Activated T-cell treated with anti-CD3 and anti-CD28 coated beads for 4 hours (primary cell): ENCODE measurements at regions not wholly inside any gene's neighbourhood (a gene's known extent, or its start where the extent isn't known, plus 50 kb on each side); places are given as distances from the start of the nearest gene placed in this dataset.

Experiments used
- DNase-seq: peaks from one replicate; pipeline ENCODE4 v3.0.0-alpha.2; 2020

DNA sequence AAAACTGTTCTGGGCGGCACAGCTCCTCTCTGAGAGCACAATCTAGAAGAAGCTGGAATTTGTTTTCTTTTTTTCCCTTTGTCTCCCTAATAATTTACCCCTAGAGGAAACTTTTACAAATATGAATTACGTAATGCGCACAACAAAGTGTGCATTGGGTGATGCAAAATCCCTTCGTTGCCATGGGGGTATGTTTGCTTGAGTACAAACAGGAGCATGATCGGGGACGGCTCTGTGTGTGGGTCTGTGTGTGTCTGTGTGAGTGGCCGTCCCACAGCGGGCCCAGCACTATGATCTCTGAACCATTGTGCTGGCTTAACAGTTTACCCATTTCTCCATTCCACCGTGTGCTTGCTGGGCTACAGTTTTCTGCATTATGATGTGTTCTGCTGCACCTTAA is 278.2 kb downstream of the CDC5L start:
- DNase-seq = no peak

GRCh38 chr6:44666324-44666723 is 278.8 kb downstream of the CDC5L start:
- no peak for DNase-seq

- DNase-seq = no peak
These were observed 279.7 kb downstream of the CDC5L start for GRCh38 chr6:44667226-44667625.

- DNase-seq = peak; percentile 10
These were observed 280.3 kb downstream of the CDC5L start for GRCh38 chr6:44667668-44668390.

- no peak for DNase-seq
These were observed 281.0 kb downstream of the CDC5L start for GRCh38 chr6:44668391-44668930.

DNA sequence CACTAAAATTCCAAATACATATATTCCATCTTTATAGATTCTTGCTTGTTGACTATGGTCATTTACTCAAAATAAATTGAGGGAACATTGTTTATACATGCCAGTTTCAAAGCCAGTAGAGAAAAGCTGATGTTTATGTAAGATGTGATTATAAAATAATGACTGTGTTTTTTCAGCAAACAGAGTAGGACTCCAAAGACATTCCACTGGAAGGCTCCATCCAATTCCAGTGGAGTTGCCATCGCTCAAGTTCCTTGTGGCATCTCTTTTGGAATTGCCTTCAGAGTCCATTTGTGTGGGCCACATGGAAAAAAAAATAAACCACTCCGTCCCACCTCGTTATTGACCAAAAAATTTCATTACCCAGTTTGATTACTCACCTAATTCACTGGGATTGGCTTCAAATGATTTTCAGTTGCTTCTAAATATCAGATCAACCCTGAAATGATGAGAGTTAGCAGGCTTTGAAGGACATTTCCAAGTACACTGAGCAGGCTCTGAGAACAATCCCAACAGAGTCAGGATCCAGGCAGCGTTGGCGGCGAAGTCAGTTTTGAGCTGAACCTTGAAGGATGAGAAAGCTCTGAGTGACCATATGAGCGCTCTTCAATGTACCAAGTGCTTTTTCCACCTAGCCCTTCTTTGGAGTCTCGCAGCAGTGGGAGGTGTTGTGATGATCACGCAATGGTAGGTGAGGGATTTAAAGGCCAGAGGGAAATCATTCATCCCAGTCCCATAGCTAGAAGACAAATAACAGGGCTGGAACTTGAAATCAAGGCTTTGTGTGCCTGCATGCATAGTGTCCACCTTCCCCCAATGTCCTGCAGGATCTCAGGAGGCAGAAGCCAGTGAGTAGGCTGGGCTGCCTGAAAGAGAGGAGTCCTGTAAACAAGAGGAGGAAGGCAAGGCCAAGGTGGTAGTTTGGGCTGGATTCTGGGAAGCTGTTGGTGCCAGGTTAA is 281.7 kb downstream of the CDC5L start:
- no peak for DNase-seq

GRCh38 chr6:44670146-44670545 is 282.6 kb downstream of the CDC5L start:
- no peak for DNase-seq

- no peak for DNase-seq
These were observed 283.8 kb downstream of the CDC5L start for GRCh38 chr6:44671333-44671732.

DNA sequence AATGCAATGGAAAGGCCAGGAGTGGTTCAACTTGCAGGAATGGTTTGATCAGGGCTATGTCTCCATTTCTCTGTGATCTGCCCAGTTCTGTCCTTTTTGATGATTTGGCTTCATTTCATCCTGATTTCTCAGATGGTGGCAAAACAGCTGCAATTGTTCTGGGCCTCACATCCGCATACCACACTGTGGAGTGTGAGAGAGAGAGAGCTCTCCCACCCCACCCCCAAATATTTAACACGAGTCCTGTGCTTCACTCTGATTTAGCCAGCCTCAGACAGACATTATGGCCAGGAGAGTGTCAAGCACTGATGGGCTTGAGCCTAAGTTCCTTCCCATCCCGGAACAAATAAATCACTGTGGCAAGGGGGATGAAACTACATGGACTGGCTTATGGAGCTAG is 284.6 kb downstream of the CDC5L start:
- DNase-seq = no peak

DNA sequence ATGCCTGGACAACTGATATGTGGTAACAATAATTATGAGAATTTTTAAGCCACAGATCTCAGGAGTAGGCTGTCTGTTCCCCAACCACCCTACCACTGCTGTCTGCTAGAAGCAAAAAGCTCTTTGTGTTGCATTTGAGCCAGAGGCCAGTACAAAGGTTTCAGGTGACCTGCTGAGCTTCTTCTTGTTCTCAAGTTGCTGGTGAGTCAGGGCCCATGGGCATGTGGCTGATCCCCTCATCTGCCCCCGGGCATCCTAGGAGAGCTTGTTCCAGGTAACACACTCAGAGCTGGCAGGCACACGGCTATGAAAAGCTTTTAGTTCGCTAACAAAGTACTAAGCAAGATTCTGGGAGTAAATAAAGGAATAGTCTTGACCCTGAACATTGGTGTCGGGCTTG is 285.3 kb downstream of the CDC5L start:
- no peak for DNase-seq

DNA sequence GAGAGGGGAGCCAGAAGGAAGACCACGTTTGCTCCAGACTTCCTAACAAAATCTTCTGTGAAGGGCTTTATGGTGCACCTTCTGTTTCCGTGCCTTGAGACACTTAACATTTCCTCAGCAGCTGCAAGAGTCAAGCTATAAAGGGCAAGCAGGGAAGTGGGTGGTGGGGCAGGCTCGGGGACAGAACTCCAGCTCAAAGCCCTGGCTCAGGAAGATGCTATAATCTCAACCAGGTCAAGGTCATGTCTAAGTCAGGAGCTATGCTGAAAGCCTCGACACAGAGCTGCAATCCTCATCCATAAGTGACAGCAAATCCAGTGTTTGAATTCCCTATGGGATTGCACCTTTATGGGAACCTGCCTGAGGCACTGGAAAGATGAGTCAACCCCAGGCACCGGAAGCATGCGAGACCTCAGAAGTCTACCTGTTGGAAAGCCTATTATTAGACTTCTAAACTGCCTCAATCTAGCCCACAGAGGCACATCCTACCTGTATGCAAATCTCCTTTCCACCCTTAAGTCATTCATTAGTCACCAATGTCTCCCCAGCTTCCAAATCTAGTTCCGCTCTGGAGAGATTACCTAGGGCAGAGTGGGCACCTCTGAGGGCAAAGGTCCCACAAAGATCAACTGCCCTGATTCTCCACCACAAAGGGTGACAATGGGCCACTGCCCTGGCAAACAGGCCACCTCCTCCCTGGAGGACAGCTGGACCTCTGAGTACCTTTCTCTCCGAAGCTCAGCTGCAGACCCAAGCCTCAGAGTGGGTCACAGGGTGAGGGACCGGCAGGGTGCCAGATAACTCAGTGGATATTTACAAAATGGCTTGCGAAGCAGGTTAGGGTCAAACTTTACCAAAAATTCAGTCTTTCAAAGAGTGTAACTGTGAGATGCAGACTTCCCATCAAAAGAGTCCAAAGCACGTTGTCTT is 287.0 kb downstream of the CDC5L start:
- no peak for DNase-seq

DNA sequence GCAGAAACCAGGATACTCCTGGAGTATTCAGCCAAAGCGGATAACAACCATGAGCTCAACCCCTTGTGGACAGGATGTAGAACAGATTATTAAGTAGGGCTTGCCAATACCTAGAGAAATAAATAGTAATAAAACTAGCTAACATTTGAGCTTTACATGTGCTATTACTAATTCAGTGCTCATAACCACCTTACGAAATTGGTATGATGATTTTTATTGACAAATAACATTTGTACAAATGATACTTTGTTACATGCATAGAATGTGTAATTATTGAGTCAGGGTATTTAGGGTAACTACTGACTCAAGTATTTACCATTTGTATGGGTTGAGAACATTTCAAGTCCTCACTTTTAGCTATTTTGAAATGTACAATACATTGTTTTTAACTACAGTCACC is 287.9 kb downstream of the CDC5L start:
- no peak for DNase-seq

DNA sequence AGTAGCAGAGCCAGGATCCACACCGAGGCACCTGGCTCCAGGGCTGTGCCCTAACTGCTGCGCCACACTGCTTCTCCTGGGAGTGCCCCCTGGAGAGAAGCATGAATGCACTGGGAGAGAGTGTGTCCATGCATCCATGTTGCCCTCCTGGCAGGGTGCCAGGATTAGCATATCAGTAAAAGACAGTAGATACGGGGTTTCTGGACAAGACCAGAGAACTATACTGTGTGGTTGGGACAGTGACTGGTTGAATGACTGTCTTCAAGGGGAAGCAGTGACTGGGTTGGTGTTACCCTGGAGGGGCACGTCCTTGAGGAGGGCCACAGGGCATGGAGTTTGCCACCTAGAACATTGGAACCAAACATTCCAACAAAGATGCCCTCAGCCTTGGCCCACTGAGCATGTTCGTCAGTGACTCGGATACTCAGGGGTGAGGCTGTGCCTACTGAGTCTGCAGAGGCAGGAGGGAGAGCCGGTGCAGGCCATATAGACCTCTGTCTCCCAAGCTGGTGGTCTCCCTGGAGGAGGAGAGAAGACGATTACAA is 288.8 kb downstream of the CDC5L start:
- DNase-seq = no peak

DNA sequence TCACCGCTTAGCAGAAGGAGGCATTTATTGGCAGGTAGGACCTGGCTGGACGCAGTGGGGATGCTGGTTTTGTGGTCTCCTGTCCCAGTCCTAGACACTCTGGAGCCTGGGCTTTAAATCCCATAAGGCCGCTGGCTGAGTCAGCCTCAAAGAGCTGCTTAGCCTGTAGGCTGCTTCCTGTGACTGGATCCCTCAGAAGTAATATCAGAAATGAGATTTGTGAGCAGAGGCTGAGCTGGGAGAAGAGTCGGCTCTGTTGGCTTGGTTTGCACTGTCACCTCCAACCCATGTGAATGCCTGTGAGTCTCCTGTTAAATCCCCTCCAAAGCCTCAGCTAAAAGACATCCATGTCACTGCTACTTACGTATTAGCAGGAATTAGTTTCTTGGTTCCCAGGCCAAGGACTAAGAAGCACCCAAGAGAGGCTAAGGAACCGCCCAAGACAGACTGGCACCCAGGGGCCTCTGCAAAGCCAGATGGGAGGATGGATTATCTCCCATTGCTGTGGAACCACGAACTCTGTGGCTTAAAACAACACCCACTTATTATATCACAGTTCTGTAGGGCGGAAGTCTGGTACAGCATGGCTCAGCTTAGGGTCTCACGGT is 289.4 kb downstream of the CDC5L start:
- DNase-seq = no peak

- no peak for DNase-seq
These were observed 290.9 kb downstream of the CDC5L start for GRCh38 chr6:44678252-44678935.

- no peak for DNase-seq
These were observed 292.1 kb downstream of the CDC5L start for GRCh38 chr6:44679438-44680201.

DNA sequence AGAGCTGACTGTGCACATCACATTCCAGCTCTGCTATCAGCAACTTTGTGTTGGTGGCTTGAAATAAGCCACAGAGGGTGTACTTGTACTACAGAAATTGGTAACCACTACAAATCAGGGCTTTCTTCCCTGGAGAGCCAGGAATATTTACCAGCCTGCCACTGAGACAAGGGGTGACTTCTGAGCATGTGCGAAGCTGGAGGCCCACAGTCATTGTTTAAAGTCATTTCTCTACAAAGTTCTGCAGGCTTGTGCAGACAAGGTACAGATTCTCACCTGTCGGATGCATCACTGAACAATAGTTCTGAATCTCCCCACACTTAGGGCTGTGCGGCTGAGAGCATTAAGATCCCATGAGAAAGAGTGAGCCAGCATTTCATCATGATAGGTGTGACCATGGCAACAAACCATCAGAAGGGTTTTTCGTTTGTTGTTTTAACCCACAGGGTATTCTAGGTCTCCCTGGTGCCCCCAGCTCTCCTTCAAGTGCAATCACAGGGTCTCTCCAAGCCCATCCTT is 292.8 kb downstream of the CDC5L start:
- DNase-seq = no peak

DNA sequence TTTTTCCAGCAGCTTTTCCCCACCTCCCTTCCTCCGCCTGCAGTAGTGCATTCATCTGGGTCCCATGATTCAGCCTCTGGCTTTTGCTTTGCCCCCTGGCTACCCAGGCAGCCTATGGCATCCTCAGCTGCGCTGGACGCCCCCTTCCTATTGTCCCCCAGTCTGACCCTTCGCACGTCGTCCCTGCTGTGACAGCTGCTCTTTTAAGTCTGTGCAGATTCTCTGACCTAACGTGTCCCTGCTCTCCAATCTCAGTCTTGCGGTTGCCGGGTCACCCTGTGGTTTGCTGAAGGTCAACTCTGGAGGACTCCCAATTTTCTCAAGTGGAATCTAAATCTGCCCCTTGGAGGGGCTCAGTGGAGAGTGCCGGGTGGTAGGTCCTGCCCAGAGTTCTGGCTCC is 294.3 kb downstream of the CDC5L start:
- no peak for DNase-seq

- no peak for DNase-seq
These were observed 294.8 kb downstream of the CDC5L start for GRCh38 chr6:44682280-44682679.
